Astrocyte of the cerebellum (primary cell): ENCODE measurements at regions not wholly inside any gene's neighbourhood (a gene's known extent, or its start where the extent isn't known, plus 50 kb on each side); places are given as distances from the start of the nearest gene placed in this dataset.

Source experiments
- DNase-seq: peaks from one replicate; pipeline ENCODE4 v3.0.0-alpha.2; 2011; ENCODE audit warnings: low read depth
- H3K4me3 ChIP-seq: 2 replicates; pipeline ENCODE4 v1.5.1; 2011; ENCODE audit warnings: mild to moderate bottlenecking, low read depth, low read length, moderate library complexity
- CTCF ChIP-seq: IDR thresholded peaks from 2 replicates; pipeline ENCODE4 v1.5.1; 2012; ENCODE audit warnings: low read length, low read depth, moderate library complexity, mild to moderate bottlenecking; ENCODE audit errors: missing control alignments
- in situ Hi-C: cut with HindIII; loops from 2 replicates; pipeline ENCODE4 v1.10.0; 2017; ENCODE audit warnings: low sequenced_read_pairs

GRCh38 chr21:15135867-15136629 lies 71.2 kb upstream of the NRIP1 start:
- in situ Hi-C loops: no loop called here
- no peak overlapping the region for H3K4me3 ChIP-seq
- TF ChIP-seq CTCF: no peak

GRCh38 chr21:15138490-15138889 lies 73.7 kb upstream of the NRIP1 start:
- no peak for DNase-seq
- in situ Hi-C loops: no loop called here
- no peak overlapping the region for H3K4me3 ChIP-seq
- TF ChIP-seq CTCF: no peak

More at GRCh38 chr21:15135867-15136629, 71.2 kb upstream of the NRIP1 start:
- DNase-seq: no peak

GRCh38 chr21:15139898-15140297 lies 75.1 kb upstream of the NRIP1 start:
- DNase-seq: no peak
- in situ Hi-C loops: no loop called here
- no peak for TF ChIP-seq CTCF
- H3K4me3 ChIP-seq: no peak overlapping the region

- no peak for TF ChIP-seq CTCF
- in situ Hi-C loops: no loop called here
- no peak for DNase-seq
- no peak overlapping the region for H3K4me3 ChIP-seq
Observed at GRCh38 chr21:15140321-15141019, 75.7 kb upstream of the NRIP1 start.

GRCh38 chr21:15141261-15141970 lies 76.6 kb upstream of the NRIP1 start:
- TF ChIP-seq CTCF: no peak
- in situ Hi-C loops: no loop called here
- H3K4me3 ChIP-seq: no peak overlapping the region
- DNase-seq: no peak

GRCh38 chr21:15144026-15144425 lies 79.2 kb upstream of the NRIP1 start:
- no peak overlapping the region for H3K4me3 ChIP-seq
- in situ Hi-C loops: no loop called here
- no peak for DNase-seq
- no peak for TF ChIP-seq CTCF
